ENCODE measurements at regions not wholly inside any gene's neighbourhood (a gene's known extent, or its start where the extent isn't known, plus 50 kb on each side); places are given as distances from the start of the nearest gene placed in this dataset.
"Not testable (repeated sequence)": the region's sequence is repeated elsewhere in the genome, so short reads cannot be mapped to it uniquely, and the experiment has no call there.

GRCh38 chr2:5206742-5207141 is 485.4 kb upstream of the SOX11 start:
- not testable (repeated sequence) for TF ChIP-seq POLR2A (IDR thresholded peaks at IDR 0.05; ENCODE audit: low read length); GATA1 (IDR thresholded peaks at IDR 0.05; ENCODE audit: low read depth, low read length)
